GM21390 (cell line): ENCODE measurements at regions not wholly inside any gene's neighbourhood (a gene's known extent, or its start where the extent isn't known, plus 50 kb on each side); places are given as distances from the start of the nearest gene placed in this dataset.

Experiments
- ATAC-seq: cut with Tn5 transposase; IDR thresholded peaks from one replicate; pipeline ENCODE4 v1.9.1; 2021; ENCODE audit not compliant: unreplicated experiment

DNA sequence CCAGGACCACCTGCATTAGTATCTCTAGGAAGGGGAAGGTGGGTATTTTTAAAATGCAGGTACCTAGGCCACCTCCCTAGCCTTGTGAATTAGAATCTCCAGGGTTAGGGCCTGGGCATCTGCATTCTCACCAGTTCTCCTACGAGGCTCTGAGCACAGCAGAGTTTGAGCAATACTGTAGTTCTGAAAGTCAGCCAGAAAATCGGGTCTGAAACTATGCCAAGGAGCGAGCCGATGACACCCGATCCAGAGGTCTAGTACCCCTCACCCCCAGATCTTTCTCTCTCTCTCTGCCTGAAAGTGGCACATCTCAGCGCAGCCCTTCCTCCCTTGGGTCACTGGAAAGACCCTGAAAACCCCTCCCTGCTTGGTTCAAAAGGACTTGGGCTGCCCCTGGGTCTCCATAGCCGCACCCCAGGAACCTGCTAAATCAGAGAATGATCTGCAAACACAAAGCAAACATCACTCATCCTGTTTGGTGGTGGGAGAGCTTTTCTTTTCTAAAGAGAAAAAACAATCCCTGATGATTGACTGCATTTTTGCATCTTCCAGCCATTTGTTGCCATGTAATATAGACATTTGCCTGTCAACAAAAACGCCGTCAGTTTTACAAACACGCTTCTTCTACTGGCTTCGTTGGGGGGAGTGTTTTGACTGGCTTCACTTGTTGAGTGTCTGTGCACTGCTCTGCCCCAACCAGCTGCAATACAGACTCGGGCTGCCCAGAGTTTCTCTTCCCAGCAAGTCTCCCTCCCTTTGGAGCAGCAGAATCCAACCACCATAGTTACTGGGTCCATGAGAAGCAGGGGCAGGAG lies 229.9 kb downstream of the MN1 start:
- ATAC-seq, result no peak

DNA sequence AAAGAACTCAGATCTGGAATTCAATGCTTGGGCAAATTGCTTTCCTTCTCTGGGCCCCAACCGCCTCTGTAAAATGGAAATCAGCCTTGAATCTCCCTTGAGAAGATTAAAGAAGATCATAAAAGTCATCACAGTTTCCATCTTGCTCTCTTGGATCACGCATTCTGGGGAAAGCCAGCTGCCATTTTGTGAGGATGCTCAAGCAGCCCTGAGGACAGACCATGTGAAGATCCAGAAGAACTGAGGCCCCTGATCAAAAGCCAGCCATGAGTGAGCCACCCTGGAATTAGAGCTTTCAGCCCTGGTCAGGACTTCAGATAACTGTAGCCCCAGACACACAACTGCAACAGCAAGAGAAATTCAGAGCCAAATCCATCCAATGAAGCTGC lies 229.3 kb downstream of the MN1 start:
- ATAC-seq, result no peak

DNA sequence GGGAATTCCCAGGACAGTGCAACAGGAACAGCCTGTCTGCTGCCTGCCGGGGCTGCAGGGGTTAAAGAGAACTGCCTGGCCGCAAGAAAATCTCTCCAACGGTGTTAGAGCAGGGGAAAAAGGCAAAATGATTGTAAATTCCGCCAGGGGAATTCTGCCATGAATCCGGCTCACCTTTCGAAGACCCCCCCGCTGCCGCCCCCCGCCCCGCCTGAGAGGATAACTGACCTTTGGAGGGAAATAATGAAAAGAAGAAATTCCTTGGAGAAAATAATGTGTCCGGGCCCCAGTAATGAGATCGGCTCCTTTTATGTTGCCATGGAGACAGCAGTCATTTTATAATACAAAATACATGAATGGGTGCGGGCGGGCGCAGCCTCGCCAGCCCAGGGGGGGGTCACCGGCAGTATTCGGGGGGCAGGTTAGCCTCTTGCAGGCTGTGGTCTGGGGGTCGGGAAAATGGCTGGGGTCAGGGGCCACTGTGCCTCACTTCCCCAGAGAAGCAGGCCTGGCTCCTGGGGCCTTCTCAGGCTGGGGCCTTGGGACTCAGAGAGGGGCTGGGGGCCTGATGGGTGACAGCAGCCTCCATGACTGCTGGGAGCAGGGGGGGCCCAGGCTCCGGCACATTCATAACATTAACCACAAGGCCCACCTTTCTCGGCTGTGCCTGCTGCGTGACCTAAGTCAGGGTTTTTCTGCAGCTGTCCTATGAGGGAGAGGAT lies 228.1 kb downstream of the MN1 start:
- ATAC-seq, result no peak

DNA sequence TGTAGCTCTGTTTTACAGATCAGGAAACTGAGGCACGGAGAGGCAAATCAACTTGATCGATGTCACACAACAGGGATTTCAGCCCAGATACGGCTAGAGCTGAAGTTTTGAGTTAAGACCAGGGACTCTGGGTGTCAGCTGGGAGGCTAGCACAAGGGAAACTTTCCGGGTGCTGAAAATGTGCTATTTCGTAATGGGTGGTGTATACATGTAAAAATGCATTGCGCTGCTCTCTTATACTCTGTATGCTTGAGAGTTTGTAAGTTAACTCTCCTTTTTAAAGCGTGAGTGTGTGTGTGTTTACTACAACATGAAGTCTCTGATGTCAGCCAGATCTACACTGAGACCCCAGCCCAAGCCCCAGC lies 227.6 kb downstream of the MN1 start:
- no peak for ATAC-seq

DNA sequence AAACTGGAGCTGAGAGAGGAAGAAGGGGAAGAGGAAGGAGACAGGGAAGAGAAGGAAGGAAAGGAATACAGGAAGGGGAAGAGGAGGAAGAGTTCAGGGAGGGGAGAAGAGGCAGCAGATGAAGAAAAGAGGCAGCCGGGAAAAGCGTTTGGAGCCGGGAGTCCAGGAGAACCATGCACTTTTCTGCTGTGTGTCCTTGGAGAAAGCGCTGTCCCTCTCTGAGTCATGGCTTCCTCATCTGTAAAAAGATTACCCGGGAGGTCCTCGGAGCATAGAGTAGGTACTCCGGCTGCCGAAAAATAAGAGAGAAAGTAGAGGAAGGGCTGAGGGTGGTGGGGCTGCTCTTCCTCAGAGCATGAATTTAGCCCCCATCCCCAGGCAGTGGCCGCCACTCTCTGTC lies 226.9 kb downstream of the MN1 start:
- ATAC-seq, result no peak

DNA sequence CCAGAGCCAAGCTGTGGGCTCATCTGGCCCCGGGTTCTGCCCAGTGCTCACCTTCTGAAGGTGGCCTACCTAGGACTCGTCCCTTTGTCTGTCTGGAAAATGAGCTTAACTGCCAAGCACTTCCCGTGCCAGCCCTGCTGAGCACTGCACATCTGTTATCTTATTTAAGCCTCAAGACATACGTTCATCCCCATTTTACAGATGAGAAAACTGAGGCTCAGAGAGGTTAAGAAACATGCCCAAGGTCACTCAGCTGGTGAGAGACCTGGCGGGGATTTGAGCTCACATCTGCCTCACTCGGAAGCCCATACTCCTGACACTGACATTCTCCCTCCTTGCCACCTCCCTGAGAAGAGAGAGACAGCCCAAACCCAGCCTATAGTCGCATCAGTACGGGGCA lies 226.2 kb downstream of the MN1 start:
- ATAC-seq, result no peak

DNA sequence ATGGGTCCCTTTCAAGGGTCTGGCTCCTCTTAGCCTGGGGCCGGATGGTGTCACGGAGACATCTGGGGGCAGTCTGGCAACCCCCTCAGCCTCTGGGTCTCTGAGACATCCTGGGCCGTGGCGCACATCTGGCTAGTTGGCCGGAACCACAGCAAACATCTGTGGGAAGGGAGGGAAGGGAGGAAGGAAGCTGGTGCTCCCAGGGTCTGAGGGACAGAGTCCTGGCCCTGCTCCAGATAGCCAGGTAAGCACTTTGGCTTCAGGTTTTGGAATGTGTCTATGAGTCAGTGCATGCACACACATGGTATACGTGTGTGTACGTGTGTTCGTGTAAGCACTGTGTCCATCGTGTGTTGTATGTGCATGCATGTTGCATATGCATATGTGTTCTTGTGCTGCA lies 225.1 kb downstream of the MN1 start:
- ATAC-seq, result no peak

DNA sequence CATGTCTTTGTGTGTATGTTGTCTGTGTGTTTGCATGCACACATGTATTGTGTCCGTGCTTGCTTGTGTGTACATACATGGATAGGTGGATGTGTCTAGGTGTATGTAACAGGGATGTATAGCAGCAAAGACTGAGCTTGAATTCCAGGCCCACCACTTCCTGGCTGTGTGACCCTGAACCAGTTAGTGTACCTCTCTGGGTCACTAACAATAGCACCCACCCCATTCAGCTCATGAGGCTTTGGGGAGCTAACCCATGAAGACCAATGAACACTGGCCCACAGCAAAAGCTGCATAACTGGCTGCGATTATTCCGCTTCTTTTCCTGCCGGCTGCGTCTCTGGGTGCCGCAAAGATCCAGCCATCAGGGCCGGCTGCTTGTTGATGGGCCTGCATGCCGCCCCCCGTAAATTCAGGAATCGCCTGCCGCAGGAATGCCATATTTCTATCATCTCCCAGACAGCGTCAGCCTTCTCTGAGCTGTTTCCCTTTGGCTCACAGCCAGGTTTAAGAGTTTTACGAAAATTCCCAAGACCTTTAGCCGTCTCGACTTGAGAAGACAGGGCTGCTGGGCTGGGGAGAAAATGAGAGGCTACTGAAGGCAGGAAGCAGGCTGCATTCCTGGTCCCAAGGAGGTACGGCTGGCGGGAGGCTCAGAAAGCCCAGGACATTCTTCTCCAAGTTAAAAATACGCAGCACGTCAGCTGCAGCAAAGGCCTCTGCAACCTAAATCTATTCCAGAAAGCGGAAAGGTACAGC lies 224.6 kb downstream of the MN1 start:
- no peak for ATAC-seq

DNA sequence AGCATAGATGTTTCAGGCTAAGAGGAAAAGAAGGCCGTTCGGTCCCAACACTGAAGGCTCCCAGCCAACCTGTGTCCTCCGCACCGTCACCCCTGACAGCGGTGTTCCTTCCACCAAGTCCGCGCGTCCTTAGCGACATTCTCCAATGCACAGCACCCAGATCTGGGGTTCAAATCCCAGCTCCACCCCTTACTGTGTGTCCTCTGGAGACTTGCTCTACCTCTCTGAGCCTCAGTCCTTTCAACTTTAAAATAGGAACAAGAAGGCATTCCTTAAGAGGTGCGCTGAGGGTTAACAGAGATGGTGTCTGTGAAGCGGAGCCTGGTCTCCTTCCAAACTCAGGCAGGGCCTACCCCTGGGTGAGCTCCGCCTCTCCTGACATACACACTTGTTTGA lies 224.0 kb downstream of the MN1 start:
- no peak for ATAC-seq

DNA sequence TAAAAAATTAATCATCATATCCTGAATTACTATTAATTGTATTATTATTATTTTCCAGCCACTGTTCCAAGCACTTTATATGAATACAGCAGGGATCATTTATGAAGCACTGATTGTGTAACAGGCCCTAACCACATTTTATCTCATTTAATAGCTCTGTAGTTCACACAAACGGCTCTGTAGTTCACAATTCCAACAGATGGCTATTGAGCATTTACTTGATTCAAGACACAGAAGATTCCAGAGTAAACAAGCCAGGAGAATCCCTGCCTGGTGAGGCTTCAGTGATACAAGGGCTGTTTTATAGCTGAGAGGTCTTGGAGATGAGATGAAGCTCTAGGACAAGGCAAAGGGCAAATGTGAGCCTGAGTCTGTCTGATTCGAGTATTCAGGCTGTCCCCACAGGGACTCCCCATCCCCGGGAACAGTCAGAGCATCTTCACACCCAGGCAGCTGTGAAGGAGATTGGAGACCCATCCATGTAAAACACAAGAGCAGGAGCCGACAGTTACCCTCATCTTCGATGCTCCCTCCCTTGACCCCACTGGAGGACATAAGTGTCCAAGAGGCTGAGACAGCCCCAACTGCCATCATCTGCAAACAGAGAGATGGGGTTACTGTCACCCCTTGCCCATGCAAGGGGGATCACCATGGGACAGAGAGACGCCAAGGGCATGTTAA lies 222.5 kb downstream of the MN1 start:
- no peak for ATAC-seq

DNA sequence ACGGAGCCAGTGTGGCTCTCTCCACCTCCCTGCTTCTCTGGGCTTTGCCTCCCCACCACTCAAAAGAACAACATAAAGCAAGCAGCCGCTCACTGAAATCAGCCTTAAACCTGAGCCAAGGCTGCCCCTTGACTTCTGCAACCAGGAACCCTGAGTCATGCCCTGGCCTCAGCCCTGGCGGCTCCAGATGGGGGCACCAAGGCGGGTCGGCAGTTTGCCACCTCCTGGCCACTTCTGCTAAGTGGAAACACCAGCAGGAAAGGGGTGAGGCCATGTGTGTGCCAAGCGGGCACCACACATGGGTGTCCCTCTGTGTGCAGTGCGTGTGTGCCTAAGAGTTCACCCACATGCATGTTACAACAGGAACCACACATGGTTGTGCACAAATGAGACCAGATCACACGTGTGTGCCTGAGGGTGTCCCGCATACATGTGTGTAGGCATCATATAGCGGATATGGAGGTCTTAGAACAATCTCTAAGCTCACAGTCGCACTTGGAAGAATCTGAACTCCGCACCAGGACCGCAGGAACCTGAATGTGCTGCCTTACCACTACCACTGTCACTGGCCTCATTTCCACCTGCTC lies 221.2 kb downstream of the MN1 start:
- no peak for ATAC-seq

DNA sequence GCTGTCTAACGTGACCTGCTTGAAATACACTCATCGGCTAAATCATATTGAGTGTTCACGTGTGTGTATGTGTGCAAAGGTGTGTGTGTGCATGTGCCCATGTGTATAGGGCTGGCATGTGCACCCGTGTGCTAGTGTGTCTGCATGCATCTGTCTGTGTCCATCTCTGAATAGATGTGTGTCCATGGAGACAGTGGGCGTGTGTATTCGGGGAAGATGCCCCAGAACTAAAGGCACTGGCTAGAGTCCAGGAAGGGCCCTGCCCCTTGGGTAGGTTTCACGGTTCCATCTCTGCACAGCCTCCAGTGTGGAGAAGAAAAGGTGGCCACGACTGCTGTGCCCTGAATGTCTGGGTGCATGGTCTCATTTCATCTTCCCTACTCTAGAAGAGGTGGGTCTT lies 220.3 kb downstream of the MN1 start:
- ATAC-seq, result no peak

DNA sequence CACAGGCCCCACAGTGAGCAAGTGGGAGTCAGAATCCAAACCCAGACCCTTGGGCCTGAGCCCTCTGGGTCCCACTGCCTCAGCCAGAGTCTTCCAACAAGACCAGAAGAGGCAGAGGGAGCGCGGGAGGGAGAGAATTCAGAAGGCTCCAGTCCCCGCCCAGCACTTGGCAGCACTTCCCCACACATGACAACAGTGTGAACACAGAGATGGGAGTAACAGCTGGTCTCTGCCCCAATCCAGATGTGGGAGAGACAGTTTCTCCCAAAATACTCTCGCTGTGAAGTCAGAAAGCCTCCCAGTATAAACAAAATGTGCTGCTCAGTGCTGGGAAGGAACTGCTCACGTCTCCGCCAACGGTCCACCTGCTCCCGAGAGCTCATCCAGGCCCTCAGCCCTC lies 219.9 kb downstream of the MN1 start:
- no peak for ATAC-seq

DNA sequence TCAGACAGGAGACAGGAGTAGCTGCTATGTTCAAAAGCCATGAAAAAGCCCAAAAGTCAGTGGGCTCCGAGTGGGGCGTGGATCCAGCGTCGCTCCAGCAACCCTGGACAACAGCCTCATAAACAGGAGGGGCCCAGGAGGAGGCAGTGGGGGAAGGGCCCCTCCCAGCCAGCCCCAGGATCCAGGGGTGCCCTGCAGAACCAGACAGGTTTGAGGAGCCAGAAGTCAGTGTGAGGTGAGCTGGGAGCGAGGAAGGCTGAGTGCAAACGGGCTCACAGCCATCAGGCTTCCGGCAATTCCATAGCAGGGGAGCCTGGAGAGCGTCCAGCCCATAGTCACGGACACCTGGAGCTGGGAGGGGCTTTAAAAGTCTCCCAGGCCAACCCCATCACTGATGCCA lies 217.7 kb downstream of the MN1 start:
- ATAC-seq, result no peak

DNA sequence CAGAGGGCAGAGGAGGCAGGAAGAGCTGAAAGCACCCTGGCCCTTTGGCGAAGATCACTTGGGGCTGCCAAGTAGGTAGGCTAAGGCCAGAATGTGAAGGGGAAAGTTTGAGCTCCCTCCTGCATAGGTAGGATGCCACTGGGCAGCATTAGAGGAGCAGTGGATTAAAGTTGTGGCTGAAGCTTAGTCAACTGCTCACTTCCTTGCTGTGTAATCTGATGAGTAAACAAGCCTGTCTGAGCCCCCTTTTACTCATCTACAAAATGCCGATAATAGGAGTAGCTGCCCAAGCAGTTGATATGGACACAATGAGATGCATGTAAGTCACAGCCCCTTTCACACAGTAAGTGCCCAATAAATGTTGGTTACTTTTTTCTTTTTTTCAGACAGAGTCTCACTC lies 216.4 kb downstream of the MN1 start:
- no peak for ATAC-seq

DNA sequence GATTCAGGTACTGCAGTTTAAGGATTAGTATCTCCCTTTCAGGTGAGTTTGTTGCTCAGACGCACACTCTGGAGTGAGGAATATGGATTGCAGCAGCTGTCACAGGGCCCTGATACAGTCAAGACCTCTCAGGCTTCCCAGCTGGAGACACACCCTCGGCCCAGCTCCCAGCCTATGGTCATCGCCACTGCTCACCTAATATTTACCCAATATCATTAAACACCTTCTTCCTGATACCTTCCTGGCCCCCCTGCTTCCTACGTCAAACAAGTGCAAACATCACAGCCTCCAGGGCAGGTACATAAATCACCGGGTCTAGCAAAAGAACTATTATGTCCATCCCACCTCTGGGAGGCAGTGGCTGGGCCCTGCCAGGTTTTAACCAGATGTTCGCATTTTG lies 213.3 kb downstream of the MN1 start:
- ATAC-seq, result no peak

DNA sequence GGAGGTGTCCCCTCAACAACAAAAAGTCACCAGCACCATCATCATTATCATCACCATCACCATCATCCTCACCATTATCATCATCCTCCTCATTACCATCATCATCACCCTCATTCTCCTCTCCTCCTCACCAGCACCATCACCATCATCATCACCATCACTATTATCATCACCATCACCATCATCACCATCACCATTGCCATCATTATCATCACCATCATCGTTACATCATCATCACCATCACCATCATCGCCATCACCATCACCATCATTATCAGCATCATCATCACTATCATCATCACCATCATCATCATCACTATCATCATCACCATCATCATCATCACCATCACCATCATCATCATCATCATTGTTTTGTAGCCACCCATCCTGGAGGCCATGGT lies 212.6 kb downstream of the MN1 start:
- ATAC-seq, result no peak

DNA sequence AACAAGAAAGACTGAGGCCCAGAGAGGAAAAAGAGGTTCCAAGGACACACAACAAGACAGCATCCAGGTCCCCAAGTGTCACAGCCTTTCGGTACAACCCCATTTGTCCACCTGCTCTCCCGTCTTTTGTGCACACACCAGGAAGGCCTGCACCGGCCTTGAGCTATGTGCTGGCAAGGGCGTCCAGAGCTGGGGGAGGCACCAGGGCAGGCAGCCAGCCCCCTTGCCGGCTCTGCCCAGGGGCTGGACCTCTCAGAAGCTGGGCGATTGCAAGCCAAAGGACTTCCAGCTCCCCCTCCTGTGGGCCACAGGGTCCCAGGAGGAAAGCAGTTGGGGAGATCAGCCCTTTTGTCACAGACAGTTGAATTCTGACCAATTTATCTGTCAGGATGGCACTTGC lies 210.5 kb downstream of the MN1 start:
- ATAC-seq, result no peak

DNA sequence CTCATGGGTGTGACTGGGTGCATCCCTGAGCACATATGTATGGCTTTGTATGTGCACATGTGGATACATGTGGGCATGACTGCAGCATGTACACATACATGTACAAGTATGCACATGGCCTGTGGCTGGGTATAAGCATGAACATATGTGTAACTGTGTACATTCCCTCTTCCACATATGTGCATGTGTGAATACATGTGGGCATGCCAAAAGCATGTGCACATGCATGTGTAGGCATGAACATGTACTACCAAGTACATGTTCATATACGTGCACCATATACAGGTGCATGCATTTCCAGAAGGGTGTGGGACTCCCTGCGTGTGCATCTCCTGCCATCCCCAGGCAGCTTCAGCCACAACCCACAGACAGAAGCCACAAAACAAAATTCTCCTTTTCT lies 208.2 kb downstream of the MN1 start:
- no peak for ATAC-seq

DNA sequence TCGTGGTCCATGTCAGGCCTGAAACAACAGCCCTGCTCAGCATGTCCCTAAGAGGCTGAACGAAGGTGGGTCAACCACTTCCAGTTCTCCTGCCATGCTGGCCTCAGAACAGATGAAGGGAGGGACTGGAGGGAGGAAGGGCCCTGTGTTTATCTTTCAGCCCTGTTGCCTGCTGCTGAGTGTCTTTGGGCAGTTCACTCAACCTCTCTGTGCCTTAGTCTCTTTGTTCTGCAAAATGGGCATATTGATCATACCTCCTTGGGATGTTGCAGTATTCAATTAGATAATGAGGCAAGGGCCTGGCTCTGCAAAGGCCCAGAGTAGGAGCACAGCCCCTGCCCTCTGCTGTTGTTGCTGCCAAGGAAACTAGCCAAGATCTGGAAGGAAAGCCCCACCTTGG lies 207.5 kb downstream of the MN1 start:
- ATAC-seq, result no peak

DNA sequence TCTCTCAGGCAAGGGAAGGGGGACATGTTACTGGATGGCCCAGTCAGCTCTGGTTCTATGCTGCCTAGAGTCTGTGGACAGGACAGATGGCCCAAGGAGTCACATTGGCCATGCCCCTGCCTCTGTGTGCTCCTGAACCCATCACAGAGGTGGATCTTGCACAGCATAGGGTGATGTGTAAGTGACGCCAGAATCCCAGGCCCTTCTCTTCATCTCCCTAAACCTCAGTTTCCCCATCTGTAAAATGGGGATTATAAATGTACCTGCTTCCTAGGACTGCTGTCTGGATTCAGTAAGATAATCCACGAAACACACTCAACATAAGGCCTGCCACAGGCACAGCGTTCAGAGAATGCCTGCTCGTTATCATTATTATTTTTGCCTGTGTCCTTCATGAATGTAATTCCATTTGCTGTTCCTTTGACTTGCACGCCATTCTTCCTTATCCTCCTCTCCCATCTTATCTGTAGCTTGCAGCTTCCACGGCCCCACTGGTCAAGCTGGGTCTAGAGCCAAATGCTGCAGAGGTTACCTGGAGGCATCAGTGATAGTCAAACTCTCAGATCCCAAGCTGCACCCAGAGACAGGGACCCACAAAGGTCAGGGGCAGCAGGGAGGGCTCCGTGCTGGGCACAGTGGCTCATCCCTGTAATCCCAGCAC lies 207.0 kb downstream of the MN1 start:
- no peak for ATAC-seq
